ENCODE measurements at regions not wholly inside any gene's neighbourhood (a gene's known extent, or its start where the extent isn't known, plus 50 kb on each side); places are given as distances from the start of the nearest gene placed in this dataset.

- DNase-seq = no peak
These were observed 50.7 kb upstream of the SIAH1 start for GRCh38 chr16:48435906-48436305.

DNA sequence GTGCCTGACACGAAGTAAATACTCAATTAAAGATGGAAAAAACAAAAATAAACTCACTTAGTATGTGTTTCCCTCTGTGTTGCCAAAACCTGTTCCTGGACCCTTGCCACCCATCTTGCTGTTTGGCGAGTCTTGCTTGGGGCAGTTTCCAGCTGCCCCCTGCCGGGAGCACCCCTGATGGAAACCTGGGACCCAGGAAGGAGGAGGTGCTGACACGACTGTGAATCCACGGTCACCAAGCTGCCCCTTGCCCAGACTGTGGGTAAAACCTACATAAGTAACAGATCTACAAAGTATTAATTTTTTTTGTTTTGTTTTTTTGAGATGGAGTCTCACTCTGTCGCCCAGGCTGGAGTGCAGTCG is 50.1 kb upstream of the SIAH1 start:
- DNase-seq = no peak

All from fibroblast of skin of right biceps (primary cell).